ENCODE measurements at regions not wholly inside any gene's neighbourhood (a gene's known extent, or its start where the extent isn't known, plus 50 kb on each side); places are given as distances from the start of the nearest gene placed in this dataset.

- no peak for TF ChIP-seq CTCF (IDR thresholded peaks at IDR 0.05; ENCODE audit: low read depth, low read length)
- TF ChIP-seq EZH2phosphoT487 (IDR thresholded peaks at IDR 0.05; ENCODE audit: low read depth) = no peak
These were observed 555.9 kb downstream of the USP25 start for GRCh38 chr21:16285605-16286126.
